C4-2B (cell line): ENCODE measurements at regions not wholly inside any gene's neighbourhood (a gene's known extent, or its start where the extent isn't known, plus 50 kb on each side); places are given as distances from the start of the nearest gene placed in this dataset.

Experiments
- CTCF ChIP-seq: fragments of 450-650 bp; conservative IDR thresholded peaks from 2 replicates; pipeline ENCODE4 v1.5.1; 2017; ENCODE audit warnings: mild to moderate bottlenecking
- ZFX ChIP-seq: fragments of 450-650 bp; IDR thresholded peaks from 2 replicates; pipeline ENCODE4 v1.6.1; 2017

- TF ChIP-seq CTCF (no peak), ZFX (no peak)
Measured at GRCh38 chr11:111167666-111168065, 77.9 kb upstream of the POU2AF2 start.
